ENCODE measurements at regions not wholly inside any gene's neighbourhood (a gene's known extent, or its start where the extent isn't known, plus 50 kb on each side); places are given as distances from the start of the nearest gene placed in this dataset.

DNA sequence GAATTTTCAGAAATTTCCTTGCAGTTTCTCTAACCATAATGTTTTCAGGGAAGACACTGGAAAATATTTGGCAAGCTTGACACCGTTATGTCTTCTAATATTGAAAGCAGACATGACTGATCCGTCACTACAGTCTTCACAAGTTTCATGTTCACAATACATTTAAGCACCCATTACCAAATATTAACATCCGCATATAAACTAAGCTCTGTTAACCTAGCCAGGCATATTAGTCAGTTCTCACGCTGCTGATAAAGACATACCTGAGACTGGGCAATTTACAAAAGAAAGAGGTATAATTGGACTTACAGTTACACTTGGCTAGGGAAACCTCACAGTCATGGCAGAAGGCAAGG, 162.7 kb upstream of the LYSMD4 start:
- TF ChIP-seq GABPA (IDR thresholded peaks at IDR 0.05; ENCODE audit: low read depth) (no peak), POLR2AphosphoS5 (IDR thresholded peaks at IDR 0.05; ENCODE audit: low read depth) (no peak), CTCF (IDR thresholded peaks at IDR 0.05; ENCODE audit: insufficient read depth, low read length) (no peak)
- TF ChIP-seq, protein P1, sequence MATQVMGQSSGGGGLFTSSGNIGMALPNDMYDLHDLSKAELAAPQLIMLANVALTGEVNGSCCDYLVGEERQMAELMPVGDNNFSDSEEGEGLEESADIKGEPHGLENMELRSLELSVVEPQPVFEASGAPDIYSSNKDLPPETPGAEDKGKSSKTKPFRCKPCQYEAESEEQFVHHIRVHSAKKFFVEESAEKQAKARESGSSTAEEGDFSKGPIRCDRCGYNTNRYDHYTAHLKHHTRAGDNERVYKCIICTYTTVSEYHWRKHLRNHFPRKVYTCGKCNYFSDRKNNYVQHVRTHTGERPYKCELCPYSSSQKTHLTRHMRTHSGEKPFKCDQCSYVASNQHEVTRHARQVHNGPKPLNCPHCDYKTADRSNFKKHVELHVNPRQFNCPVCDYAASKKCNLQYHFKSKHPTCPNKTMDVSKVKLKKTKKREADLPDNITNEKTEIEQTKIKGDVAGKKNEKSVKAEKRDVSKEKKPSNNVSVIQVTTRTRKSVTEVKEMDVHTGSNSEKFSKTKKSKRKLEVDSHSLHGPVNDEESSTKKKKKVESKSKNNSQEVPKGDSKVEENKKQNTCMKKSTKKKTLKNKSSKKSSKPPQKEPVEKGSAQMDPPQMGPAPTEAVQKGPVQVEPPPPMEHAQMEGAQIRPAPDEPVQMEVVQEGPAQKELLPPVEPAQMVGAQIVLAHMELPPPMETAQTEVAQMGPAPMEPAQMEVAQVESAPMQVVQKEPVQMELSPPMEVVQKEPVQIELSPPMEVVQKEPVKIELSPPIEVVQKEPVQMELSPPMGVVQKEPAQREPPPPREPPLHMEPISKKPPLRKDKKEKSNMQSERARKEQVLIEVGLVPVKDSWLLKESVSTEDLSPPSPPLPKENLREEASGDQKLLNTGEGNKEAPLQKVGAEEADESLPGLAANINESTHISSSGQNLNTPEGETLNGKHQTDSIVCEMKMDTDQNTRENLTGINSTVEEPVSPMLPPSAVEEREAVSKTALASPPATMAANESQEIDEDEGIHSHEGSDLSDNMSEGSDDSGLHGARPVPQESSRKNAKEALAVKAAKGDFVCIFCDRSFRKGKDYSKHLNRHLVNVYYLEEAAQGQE (IDR thresholded peaks at IDR 0.05; ENCODE audit: insufficient replicate concordance, low read depth), result no peak

Data from HL-60 (cell line).